GM04504 (cell line): ENCODE measurements at regions not wholly inside any gene's neighbourhood (a gene's known extent, or its start where the extent isn't known, plus 50 kb on each side); places are given as distances from the start of the nearest gene placed in this dataset.
"Not testable (repeated sequence)": the region's sequence is repeated elsewhere in the genome, so short reads cannot be mapped to it uniquely, and the experiment has no call there.

Experiments used
- DNase-seq: peaks from one replicate; pipeline ENCODE4 v3.0.0-alpha.2; 2012; ENCODE audit warnings: low read depth

- DNase-seq: no peak
Measured at GRCh38 chr5:162209005-162209605, 141.5 kb downstream of the GABRG2 start.

DNA sequence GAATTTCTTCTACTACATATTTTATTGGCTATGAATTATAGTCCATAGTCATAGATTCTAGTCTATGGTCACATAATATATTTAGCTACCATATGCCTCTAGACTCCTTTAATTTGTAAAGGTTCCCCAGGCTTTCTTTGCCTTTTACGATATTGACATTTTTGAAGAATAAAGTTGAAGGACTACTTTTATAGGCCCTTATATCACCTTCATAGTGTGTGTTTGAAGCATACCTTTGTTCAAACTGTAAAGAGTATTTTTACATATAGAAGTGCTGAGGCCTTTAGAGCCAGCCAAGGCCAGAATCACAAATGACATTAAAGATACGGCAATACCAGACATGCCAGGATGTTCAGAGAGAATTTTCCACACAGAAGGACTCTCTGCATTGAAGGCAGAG is 147.0 kb downstream of the GABRG2 start:
- no peak for DNase-seq

GRCh38 chr5:162217037-162217436 is 149.5 kb downstream of the GABRG2 start:
- DNase-seq: no peak

DNA sequence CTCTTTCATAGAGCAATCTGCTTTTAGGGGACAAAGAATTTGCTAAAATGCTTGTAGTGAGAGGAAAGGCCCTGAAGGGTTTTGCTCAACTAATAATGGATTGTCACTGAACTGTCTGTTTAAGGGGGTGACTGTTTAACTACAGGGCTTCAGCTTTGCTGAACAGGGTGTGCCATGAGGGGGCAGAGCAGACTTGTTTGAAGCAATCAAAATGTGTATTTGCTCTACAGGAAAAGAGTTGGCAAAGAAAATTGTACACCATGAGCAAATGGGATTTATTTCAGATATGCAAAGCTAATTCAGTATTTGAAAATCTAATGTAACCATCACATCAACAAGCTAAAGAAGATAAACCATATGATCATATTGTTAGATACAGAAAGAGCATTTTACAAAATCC is 154.3 kb downstream of the GABRG2 start:
- no peak for DNase-seq

DNA sequence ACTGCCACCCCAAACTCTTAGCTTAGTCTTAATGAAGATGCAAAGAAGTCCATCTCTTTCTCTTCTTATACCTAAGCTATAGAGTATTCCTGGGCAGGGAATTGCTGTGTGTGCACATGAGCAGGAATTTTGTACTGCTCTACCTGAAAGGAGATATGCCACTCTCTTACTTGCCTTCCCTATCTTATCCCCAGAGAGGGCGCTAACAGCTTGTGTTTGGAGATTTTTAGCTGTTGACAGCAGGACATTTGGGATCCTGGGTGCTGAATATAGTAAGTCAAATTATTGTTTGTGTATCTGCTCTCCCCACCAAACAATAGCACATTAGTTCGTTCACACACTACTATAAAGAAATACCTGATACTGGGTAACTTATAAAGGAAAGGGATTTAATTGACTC is 159.5 kb downstream of the GABRG2 start:
- DNase-seq: no peak

DNA sequence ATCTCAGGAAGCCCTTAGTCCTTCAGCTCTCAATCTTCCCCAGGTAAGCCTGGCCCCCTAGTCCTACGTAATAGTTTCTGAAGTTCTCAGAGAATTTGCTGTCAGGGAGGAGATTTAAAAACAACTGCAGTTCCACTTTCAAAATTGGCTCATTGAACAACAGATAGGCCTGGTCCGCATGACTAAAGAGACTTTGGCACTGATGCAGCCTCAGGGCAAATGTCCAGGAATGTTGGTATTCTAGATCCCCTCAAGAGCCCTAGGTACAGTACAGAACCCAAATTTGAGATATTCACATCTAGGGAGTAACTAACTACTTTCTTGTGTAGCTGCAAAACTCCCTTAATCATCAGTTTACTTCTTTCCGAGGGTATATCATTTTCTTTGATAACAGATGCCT is 162.8 kb downstream of the GABRG2 start:
- no peak for DNase-seq

GRCh38 chr5:162231522-162231921 is 163.9 kb downstream of the GABRG2 start:
- DNase-seq: no peak

DNA sequence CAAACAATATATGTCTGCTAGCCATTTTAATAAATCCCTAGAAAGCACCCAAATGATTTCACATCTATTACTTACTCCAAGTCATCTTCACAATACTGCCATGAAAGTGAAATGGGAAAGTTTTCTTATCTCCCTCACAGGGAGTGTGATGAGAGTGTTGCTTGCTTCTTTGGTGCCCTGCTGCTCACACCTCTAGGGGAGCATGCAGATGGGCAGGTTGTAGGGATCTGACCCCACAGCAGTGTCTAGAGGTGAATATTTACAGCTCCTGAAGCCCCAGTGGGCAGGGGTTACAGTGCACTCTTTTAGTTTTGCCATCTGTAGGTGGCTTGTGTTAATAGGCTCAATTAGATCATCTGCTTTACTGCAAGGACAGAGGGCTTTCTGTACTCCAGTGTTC is 173.2 kb downstream of the GABRG2 start:
- no peak for DNase-seq

- no peak for DNase-seq
Measured at GRCh38 chr5:162242416-162242815, 174.8 kb downstream of the GABRG2 start.

DNA sequence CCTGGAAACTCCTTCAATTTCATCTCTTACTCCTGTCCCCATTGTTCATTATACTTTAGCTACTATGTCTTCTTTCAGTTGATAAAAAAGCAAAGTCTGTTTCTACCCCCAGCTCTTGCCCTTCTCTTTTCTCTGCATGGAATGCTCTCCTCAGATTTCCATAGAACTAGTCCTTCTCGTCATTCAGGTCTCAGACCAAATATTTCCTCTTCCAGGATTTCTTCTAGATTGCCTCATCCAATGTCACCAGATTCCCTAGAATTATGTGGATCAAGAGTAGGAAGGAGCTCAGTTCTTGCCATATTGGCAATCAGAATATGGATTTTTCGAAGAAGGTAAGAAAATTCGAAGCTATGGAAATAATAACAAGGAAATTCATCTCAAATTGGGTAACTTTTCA is 176.1 kb downstream of the GABRG2 start:
- DNase-seq: no peak

GRCh38 chr5:162248107-162248713 is 180.6 kb downstream of the GABRG2 start:
- DNase-seq: no peak

- no peak for DNase-seq
Measured at GRCh38 chr5:162256711-162257110, 189.1 kb downstream of the GABRG2 start.

- no peak for DNase-seq
Measured at GRCh38 chr5:162268694-162269481, 201.3 kb downstream of the GABRG2 start.

GRCh38 chr5:162272417-162272816 is 204.8 kb downstream of the GABRG2 start:
- no peak for DNase-seq

GRCh38 chr5:162274679-162275078 is 207.1 kb downstream of the GABRG2 start:
- no peak for DNase-seq

GRCh38 chr5:162275387-162275786 is 207.8 kb downstream of the GABRG2 start:
- not testable (repeated sequence) for DNase-seq

DNA sequence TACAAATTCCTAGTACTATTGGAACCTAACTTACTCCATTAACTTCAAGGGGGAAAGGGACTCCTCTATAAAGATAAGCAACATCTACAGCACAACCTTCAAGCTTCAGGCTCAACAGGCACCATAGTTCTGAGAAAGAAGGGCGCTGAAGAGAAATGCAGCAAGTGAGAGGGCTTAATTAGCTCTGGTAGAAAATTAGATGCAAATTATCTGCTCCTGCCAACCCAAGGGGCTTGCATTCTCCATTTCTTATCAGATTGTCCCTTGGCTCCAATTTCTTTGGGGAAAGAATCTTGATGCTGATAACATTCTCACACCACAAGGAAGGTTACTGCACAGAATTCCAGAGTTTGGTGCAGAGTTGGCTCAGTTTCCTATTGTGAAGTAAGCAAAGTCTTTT is 214.6 kb downstream of the GABRG2 start:
- no peak for DNase-seq

- DNase-seq: no peak
Measured at GRCh38 chr5:162283609-162284008, 216.0 kb downstream of the GABRG2 start.

GRCh38 chr5:162288647-162289296 is 221.2 kb downstream of the GABRG2 start:
- no peak for DNase-seq

DNA sequence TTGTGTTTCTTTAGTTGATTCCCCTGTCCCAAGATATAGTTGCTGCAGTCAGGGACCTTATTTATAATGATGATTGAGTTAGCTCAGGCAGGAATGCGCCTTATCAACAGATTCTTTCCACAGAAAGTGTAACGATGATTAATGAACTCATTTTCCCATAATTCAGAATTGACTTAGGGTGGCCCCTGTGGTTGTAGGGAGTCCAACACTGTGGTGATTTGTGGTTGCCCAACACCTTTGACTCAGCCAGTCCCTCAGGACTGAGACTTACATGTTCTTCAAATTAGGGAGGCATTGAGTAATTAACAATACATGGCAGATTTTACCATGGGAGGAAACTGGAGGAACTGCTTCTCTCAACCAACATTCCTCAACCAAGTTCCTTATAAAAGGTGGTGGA is 221.9 kb downstream of the GABRG2 start:
- DNase-seq: no peak

DNA sequence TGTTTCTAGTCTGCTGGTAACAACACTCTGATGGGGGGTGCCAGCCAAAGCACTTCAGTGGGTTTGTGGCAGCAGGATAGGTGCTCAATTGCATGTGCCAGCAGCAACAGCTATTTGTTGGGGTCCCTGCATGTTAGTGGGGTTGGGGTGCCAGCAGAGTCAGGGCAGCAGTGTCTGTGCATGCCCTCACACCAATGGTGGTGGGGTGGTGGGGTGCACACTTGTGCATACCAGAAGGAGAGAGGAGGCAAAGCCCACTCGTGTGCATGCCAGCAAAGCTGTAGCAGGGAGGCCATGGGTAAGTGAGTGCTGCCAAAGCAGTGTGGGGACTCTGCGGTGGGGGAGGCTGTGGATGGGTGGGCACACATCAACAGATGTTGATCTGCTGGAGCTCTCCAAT is 232.2 kb downstream of the GABRG2 start:
- no peak for DNase-seq

GRCh38 chr5:162301356-162301755 is 233.8 kb downstream of the GABRG2 start:
- DNase-seq: no peak

DNA sequence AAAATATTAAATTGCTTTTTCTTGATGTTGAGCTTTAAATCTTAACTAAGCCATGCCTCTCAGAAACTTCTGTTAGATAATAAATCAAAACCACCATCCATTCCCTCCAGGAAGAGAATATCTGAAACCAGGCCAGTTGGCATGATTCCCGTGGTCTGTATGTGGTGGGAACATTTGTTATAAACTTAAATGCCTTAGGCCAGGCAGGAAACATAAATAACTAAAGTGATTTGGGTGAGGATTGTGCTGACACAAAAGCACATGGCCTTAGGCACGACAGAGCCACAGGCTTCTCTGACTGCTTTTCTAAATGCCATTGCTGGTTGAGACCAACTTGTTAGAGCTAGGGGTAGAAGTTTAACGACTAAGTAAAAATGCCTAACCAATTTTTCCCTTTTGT is 255.9 kb downstream of the GABRG2 start:
- DNase-seq: no peak
